OCI-LY1 (cell line): ENCODE measurements at regions not wholly inside any gene's neighbourhood (a gene's known extent, or its start where the extent isn't known, plus 50 kb on each side); places are given as distances from the start of the nearest gene placed in this dataset.

Experiments
- CTCF ChIP-seq: fragments of 200-600 bp; sonication (generic), shearing (Covaris generic); IDR thresholded peaks from 2 replicates; pipeline ENCODE4 v1.5.1; 2017; ENCODE audit warnings: mild to moderate bottlenecking, antibody characterized with exemption, low read length, moderate library complexity, mixed read lengths
- EZH2 ChIP-seq: fragments of 200-600 bp; sonication (generic), shearing (Covaris generic); IDR thresholded peaks from 2 replicates; pipeline ENCODE4 v1.8.0; 2017; ENCODE audit warnings: borderline replicate concordance, mixed run types, mild to moderate bottlenecking, antibody characterized with exemption, low read length, moderate library complexity, mixed read lengths

- TF ChIP-seq CTCF (no peak), EZH2 (no peak)
These were observed 175.6 kb upstream of the IRX3 start for GRCh38 chr16:54462151-54462651.
